ENCODE measurements at regions not wholly inside any gene's neighbourhood (a gene's known extent, or its start where the extent isn't known, plus 50 kb on each side); places are given as distances from the start of the nearest gene placed in this dataset.

GRCh38 chr3:70752051-70752450, 439.6 kb upstream of the MDFIC2 start:
- Histone ChIP-seq H3K4me1 (replicated peaks in 1 of 2; ENCODE audit: control insufficient read depth in 2 of 2, insufficient read depth in 2 of 2, low read length in 2 of 2) (no peaks in the 10 kb centered on the region), H3K4me2 (ENCODE audit: insufficient read depth, low read length) (no peak overlapping the region), H4K20me1 (replicated peaks; ENCODE audit: control insufficient read depth, insufficient read depth, low read length) (no peaks in the 10 kb centered on the region), H3K27ac (ENCODE audit: extremely low read depth, low read depth, low read length) (no peak overlapping the region), H3K9ac (ENCODE audit: insufficient read depth in 1 of 2, low read depth in 2 of 2, low read length in 2 of 2) (no peak overlapping the region), H3K27me3 (ENCODE audit: control insufficient read depth in 2 of 2, insufficient read depth in 2 of 2, low read length in 2 of 2) (no peaks in the 10 kb centered on the region), H3K79me2 (ENCODE audit: control insufficient read depth, insufficient read depth, low read length) (no peaks in the 10 kb centered on the region), H3K9me3 (replicated peaks; ENCODE audit: control insufficient read depth, insufficient read depth, low read depth, low read length) (no peaks in the 10 kb centered on the region), H3K9me1 (ENCODE audit: control insufficient read depth, insufficient read depth, low read length) (no peaks in the 10 kb centered on the region), H3K36me3 (ENCODE audit: control insufficient read depth, insufficient read depth, low read length) (no peaks in the 10 kb centered on the region), H2AFZ (ENCODE audit: low read depth, low read length) (no peak overlapping the region), H3K4me3 (no peak overlapping the region)
- 2% methylated on average over 5 of the region's 5 CpGs for WGBS (ENCODE audit: insufficient coverage, low coverage, missing lambda C conversion rate)
- in situ Hi-C loops (cut with MboI) (no loop called here), intact Hi-C loops (cut with micrococcal nuclease) (no loop called here)
- no peak for DNase-seq (ENCODE audit: extremely low read depth in 1 of 4, low spot score in 3 of 4)
- BruUV-seq (replicated peaks) = no TSS peak
- CTCF ChIA-PET (ENCODE audit: low intra/inter-chr PET ratio) = no interaction called here
- POLR2A ChIA-PET = no interaction called here
- ATAC-seq = no peak
- TF ChIP-seq ZNF384 (IDR thresholded peaks at IDR 0.05; ENCODE audit: low read depth, low read length) (no peak), DPF2 (IDR thresholded peaks at IDR 0.05) (no peak), SNRNP70 (optimal IDR thresholded peaks at IDR 0.05; ENCODE audit: low read depth, low read length) (no peak), EHMT2 (IDR thresholded peaks at IDR 0.05) (no peak), ZNF121 (CRISPR knock-in tag; conservative IDR thresholded peaks at IDR 0.05) (no peak), MIER1 (IDR thresholded peaks at IDR 0.05; ENCODE audit: low read depth) (no peak), TEAD2 (tag; IDR thresholded peaks at IDR 0.05) (no peak), MEF2D (tag; conservative IDR thresholded peaks at IDR 0.05; ENCODE audit: low read depth) (no peak)
- no peak for FAIRE-seq

- 0% methylated on average over 4 of the region's 4 CpGs for WGBS (ENCODE audit: insufficient coverage, low coverage, missing lambda C conversion rate)
- no TSS peak for BruUV-seq (replicated peaks)
- Histone ChIP-seq H3K9ac (ENCODE audit: insufficient read depth in 1 of 2, low read depth in 2 of 2, low read length in 2 of 2) (no peak overlapping the region), H3K4me3 (no peak overlapping the region), H4K20me1 (replicated peaks; ENCODE audit: control insufficient read depth, insufficient read depth, low read length) (no peaks in the 10 kb centered on the region), H3K36me3 (ENCODE audit: control insufficient read depth, insufficient read depth, low read length) (no peaks in the 10 kb centered on the region), H3K9me1 (ENCODE audit: control insufficient read depth, insufficient read depth, low read length) (no peaks in the 10 kb centered on the region), H2AFZ (ENCODE audit: low read depth, low read length) (no peak overlapping the region), H3K27me3 (ENCODE audit: control insufficient read depth in 2 of 2, insufficient read depth in 2 of 2, low read length in 2 of 2) (no peaks in the 10 kb centered on the region), H3K4me2 (ENCODE audit: insufficient read depth, low read length) (no peak overlapping the region), H3K27ac (ENCODE audit: extremely low read depth, low read depth, low read length) (no peak overlapping the region), H3K9me3 (replicated peaks; ENCODE audit: control insufficient read depth, insufficient read depth, low read depth, low read length) (no peaks in the 10 kb centered on the region), H3K79me2 (ENCODE audit: control insufficient read depth, insufficient read depth, low read length) (no peaks in the 10 kb centered on the region), H3K4me1 (replicated peaks in 1 of 2; ENCODE audit: control insufficient read depth in 2 of 2, insufficient read depth in 2 of 2, low read length in 2 of 2) (no peaks in the 10 kb centered on the region)
- in situ Hi-C loops (cut with MboI) = no loop called here
- intact Hi-C loops (cut with micrococcal nuclease) = no loop called here
- CTCF ChIA-PET (ENCODE audit: low intra/inter-chr PET ratio) = no interaction called here
- POLR2A ChIA-PET = no interaction called here
- ATAC-seq (no peak), DNase-seq (ENCODE audit: extremely low read depth in 1 of 4, low spot score in 3 of 4) (no peak), FAIRE-seq (no peak)
- TF ChIP-seq JUN (IDR thresholded peaks at IDR 0.05; ENCODE audit: borderline replicate concordance, low read depth, low read length) = no peak
- TF ChIP-seq JUN (CRISPR knock-in tag; IDR thresholded peaks at IDR 0.05; ENCODE audit: borderline replicate concordance) = no peak
- TF ChIP-seq ZNF512 (tag; IDR thresholded peaks at IDR 0.05) = no peak
- no peak for TF ChIP-seq NFIC (IDR thresholded peaks at IDR 0.05)
- no peak for TF ChIP-seq YBX1 (IDR thresholded peaks at IDR 0.05)
- no peak for TF ChIP-seq EP300 (IDR thresholded peaks at IDR 0.05; ENCODE audit: low read length)
- TF ChIP-seq ZBTB17 (CRISPR knock-in tag; IDR thresholded peaks at IDR 0.05) = no peak
- TF ChIP-seq ATF4 (CRISPR knock-in tag; IDR thresholded peaks at IDR 0.05) = no peak
These were observed 436.7 kb upstream of the MDFIC2 start for GRCh38 chr3:70749122-70749521.
